NCI-H2227 (cell line): ENCODE measurements at regions not wholly inside any gene's neighbourhood (a gene's known extent, or its start where the extent isn't known, plus 50 kb on each side); places are given as distances from the start of the nearest gene placed in this dataset.

Experiments used
- DNase-seq: peaks from one replicate; lab custom pipeline; 2025; ENCODE audit not compliant: unreplicated experiment; lab: John Stamatoyannopoulos, UW

GRCh38 chr2:234661175-234661574 is 164.3 kb upstream of the ARL4C start:
- no peak for DNase-seq

GRCh38 chr2:234655706-234656105 is 158.8 kb upstream of the ARL4C start:
- no peak for DNase-seq

DNA sequence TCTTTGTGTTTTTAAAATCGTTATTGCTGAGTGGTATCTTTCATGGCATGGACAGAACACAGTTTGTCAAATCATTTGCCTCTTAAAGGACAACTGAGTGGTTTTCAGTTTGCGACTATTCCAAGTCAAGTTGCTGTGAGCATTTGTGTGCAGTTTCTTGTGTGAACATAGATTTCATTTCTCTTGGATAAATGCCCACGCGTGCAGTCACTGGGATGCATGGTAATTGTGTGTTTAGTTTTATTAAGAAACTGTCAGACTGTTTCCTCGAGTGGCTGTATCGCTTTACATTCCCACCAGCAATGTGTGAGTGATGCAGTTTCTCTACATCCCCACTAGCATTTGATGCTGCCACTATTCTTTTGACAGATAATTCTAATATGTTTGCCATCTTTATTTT is 154.0 kb upstream of the ARL4C start:
- no peak for DNase-seq

DNA sequence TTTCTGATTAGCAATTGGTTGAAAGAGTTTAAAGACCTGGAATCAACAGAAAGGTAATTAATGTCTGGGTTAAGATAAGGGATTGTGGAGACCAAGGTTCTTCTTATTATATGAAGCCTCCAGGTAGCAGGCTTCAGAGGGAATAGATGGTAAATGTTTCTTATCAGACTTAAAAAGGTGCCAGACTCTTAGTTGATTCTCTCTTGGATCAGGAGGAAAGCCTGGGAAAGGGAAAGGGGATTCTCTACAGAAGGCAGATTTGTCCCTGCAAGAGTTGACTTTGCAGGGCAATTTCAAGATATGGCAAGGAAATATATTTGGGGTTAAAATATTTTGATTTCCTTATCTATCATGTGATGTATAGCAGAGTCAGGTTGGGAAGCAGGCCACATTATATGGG is 153.1 kb upstream of the ARL4C start:
- no peak for DNase-seq

DNA sequence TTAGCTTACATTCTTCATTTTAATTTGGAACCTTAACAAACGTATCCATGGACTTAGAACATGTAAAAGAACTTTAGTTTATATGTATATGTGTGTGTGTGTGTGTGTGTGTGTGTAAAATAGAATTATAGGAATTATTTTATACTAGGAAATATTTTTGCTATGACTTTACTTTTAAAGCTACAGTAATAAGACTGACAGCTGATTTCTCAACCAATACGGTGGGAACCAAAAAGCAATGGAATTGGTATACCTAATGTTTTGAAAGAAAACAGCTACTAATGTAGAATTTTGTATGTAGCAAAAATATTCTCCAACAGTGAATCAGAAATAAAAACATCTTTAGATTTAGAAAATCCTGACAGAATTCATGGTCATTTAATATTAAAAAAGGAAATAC is 146.5 kb upstream of the ARL4C start:
- DNase-seq, result peak; percentile 6

- no peak for DNase-seq
Observed at GRCh38 chr2:234641086-234641485, 144.2 kb upstream of the ARL4C start.

GRCh38 chr2:234640657-234641056 is 143.8 kb upstream of the ARL4C start:
- DNase-seq, result no peak

GRCh38 chr2:234638966-234639365 is 142.1 kb upstream of the ARL4C start:
- DNase-seq, result no peak

GRCh38 chr2:234635284-234635683 is 138.4 kb upstream of the ARL4C start:
- DNase-seq, result no peak

DNA sequence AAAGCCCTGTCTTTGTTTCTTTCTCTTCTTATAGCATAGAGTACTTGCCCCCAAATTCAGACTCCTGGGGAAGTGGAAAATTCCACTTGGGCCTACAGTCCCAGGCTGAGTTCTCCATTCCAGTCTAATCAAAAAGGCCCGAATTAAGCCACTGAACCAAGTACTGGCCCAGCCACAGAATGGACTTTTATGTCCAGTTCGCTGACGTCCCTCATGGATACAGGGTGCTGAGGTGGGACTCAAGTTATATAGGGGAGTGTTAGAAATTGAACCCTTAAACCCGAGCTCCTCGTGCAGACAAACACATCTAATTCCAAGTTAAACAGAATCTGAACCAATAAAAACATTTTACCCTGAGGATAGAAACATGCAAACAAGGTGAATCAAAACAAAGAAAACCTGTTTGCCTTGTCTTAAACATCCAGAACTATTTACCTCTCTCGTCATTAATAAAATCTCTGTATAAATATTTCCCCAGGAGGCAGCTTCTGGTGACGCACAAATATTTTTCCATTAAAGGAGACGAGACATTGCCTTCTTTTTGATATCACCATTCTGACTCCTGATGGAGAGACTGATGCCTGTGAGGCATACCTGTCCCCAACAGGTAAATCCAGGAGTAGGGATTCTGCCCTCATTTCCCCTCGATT is 136.8 kb upstream of the ARL4C start:
- DNase-seq, result no peak

GRCh38 chr2:234632527-234633391 is 135.9 kb upstream of the ARL4C start:
- DNase-seq, result no peak

- no peak for DNase-seq
Observed at GRCh38 chr2:234631646-234632514, 135.0 kb upstream of the ARL4C start.

DNA sequence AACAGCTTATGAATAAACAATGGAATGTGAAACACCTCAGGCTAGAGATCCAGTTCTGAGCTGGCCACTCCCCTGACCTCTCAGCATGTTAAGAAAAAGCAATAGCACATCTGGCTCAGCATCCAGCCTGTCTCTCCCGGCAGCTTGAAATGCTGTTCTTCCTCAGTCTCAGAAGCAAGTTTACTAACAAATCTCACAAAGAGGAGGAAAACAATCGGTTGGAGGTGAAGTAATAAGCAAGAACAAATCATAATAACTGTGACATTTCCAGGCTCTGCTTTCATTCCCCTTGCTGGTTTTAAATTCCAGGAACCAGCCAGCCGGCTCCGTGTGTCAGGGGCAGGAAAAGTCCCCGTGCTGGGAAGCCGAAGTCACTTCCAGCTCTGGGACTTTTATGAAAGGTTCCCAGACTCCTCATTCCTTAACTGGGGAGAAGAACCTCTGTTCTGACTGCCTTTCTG is 133.9 kb upstream of the ARL4C start:
- DNase-seq, result no peak

GRCh38 chr2:234629596-234629995 is 132.7 kb upstream of the ARL4C start:
- DNase-seq, result no peak

DNA sequence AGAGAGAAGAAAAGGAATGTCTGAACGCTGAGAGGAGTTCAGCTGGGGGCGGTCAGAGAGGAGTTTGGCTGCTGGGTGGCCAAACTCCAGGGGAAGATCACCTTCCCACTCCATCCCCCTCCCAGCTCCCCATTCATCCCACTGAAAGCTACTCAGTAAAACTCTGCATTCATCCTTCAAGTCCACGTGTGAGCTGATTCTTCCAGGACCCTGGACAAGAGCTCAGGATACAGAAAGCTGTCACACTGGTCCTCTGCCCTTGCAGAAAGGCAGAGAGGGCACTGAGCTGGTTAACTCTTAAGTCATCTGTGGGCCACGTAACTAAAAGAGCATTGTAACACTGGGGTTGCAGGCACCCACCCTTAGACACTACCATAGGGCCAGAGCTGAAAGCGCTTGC is 132.1 kb upstream of the ARL4C start:
- DNase-seq, result no peak

- no peak for DNase-seq
Observed at GRCh38 chr2:234627308-234627707, 130.4 kb upstream of the ARL4C start.

GRCh38 chr2:234626566-234627130 is 129.8 kb upstream of the ARL4C start:
- no peak for DNase-seq

- DNase-seq, result no peak
Observed at GRCh38 chr2:234625626-234626250, 128.9 kb upstream of the ARL4C start.

- no peak for DNase-seq
Observed at GRCh38 chr2:234623521-234623991, 126.7 kb upstream of the ARL4C start.

GRCh38 chr2:234621120-234621519 is 124.2 kb upstream of the ARL4C start:
- DNase-seq, result no peak

DNA sequence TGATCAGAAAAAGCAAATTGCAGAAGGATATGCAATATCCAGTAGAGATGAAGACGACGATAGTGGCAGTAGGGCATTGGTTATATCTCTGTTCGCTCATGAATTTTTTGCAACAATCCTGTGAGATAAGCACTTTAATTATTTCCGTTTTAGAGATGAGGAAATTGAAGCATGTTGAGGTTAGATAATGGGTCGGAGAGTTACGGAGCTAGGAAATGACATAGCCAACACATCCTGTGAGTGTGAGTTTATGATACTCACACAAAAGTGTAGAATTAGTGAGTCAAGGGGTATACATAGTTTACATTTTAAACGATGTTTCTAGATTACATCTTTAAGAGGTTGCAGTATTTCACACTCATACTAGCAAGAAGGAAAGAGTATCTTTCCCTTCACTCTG is 123.1 kb upstream of the ARL4C start:
- DNase-seq, result no peak
